ENCODE measurements at regions not wholly inside any gene's neighbourhood (a gene's known extent, or its start where the extent isn't known, plus 50 kb on each side); places are given as distances from the start of the nearest gene placed in this dataset.

- Histone ChIP-seq H3K4me1 (ENCODE audit: insufficient read depth, low read length) (no peaks in the 10 kb centered on the region), H3K4me3 (ENCODE audit: low read length) (no peak overlapping the region), H3K36me3 (ENCODE audit: insufficient read depth, low read length) (no peaks in the 10 kb centered on the region), H3K9me3 (ENCODE audit: control insufficient read depth in 1 of 2, insufficient read depth in 1 of 2, low read length in 2 of 2) (peaks cover 0 to 3% of the 10 kb centered on the region in 2 experiments), H3K27ac (ENCODE audit: low read depth in 1 of 2, low read length in 2 of 2) (no peak overlapping the region), H3K27me3 (ENCODE audit: control insufficient read depth in 1 of 2, insufficient read depth in 2 of 2, low read length in 2 of 2) (no peaks in the 10 kb centered on the region)
- Mint-ChIP-seq H3K36me3 (ENCODE audit: low read depth) (no peaks in the 10 kb centered on the region), H3K27me3 (no peaks in the 10 kb centered on the region), H3K27ac (no peak overlapping the region), H3K9me3 (no peaks in the 10 kb centered on the region), H3K4me1 (ENCODE audit: low read depth) (no peaks in the 10 kb centered on the region), H3K4me3 (no peak overlapping the region)
- intact Hi-C loops (cut with DNase I, micrococcal nuclease), result no loop called here
- DNase-seq, result no peak
- TF ChIP-seq CTCF (IDR thresholded peaks at IDR 0.05), result no peak
- POLR2A ChIA-PET, result no interaction called here
- CTCF ChIA-PET, result no interaction called here
- no peak for ATAC-seq (ENCODE audit: poor library complexity)
Measured at GRCh38 chr2:31735716-31736115, 155.0 kb upstream of the SRD5A2 start.

GRCh38 chr2:31729442-31730092 is 148.8 kb upstream of the SRD5A2 start:
- Mint-ChIP-seq H3K27ac (no peak overlapping the region), H3K36me3 (ENCODE audit: low read depth) (no peaks in the 10 kb centered on the region), H3K9me3 (peaks cover 2% of the 10 kb centered on the region), H3K27me3 (peaks cover 7% of the 10 kb centered on the region), H3K4me1 (ENCODE audit: low read depth) (no peaks in the 10 kb centered on the region), H3K4me3 (no peak overlapping the region)
- ATAC-seq (ENCODE audit: poor library complexity) (no peak), DNase-seq (no peak)
- CTCF ChIA-PET, result no interaction called here
- no peaks in the 10 kb centered on the region for H3K36me3 ChIP-seq (ENCODE audit: insufficient read depth, low read length)
- no peaks in the 10 kb centered on the region for H3K4me1 ChIP-seq (ENCODE audit: insufficient read depth, low read length)
- POLR2A ChIA-PET, result no interaction called here
- intact Hi-C loops (cut with DNase I, micrococcal nuclease), result no loop called here
- H3K4me3 ChIP-seq (ENCODE audit: low read length), result no peak overlapping the region
- H3K27me3 ChIP-seq (ENCODE audit: control insufficient read depth in 1 of 2, insufficient read depth in 2 of 2, low read length in 2 of 2), result no peaks in the 10 kb centered on the region
- no peak overlapping the region for H3K27ac ChIP-seq (ENCODE audit: low read depth in 1 of 2, low read length in 2 of 2)
- H3K9me3 ChIP-seq (ENCODE audit: control insufficient read depth in 1 of 2, insufficient read depth in 1 of 2, low read length in 2 of 2), result peaks cover 4 to 9% of the 10 kb centered on the region in 2 experiments
- no peak for TF ChIP-seq CTCF (IDR thresholded peaks at IDR 0.05)

GRCh38 chr2:31729065-31729439 is 148.3 kb upstream of the SRD5A2 start:
- POLR2A ChIA-PET, result no interaction called here
- Mint-ChIP-seq H3K9me3 (peaks cover 2% of the 10 kb centered on the region), H3K4me3 (no peak overlapping the region), H3K4me1 (ENCODE audit: low read depth) (no peaks in the 10 kb centered on the region), H3K36me3 (ENCODE audit: low read depth) (no peaks in the 10 kb centered on the region), H3K27ac (no peak overlapping the region), H3K27me3 (peaks cover 7% of the 10 kb centered on the region)
- H3K4me3 ChIP-seq (ENCODE audit: low read length), result no peak overlapping the region
- intact Hi-C loops (cut with DNase I, micrococcal nuclease), result no loop called here
- TF ChIP-seq CTCF (IDR thresholded peaks at IDR 0.05), result no peak
- no peaks in the 10 kb centered on the region for H3K36me3 ChIP-seq (ENCODE audit: insufficient read depth, low read length)
- ATAC-seq (ENCODE audit: poor library complexity), result no peak
- H3K4me1 ChIP-seq (ENCODE audit: insufficient read depth, low read length), result no peaks in the 10 kb centered on the region
- no peak overlapping the region for H3K27ac ChIP-seq (ENCODE audit: low read depth in 1 of 2, low read length in 2 of 2)
- peaks cover 4 to 9% of the 10 kb centered on the region in 2 experiments for H3K9me3 ChIP-seq (ENCODE audit: control insufficient read depth in 1 of 2, insufficient read depth in 1 of 2, low read length in 2 of 2)
- CTCF ChIA-PET, result no interaction called here
- no peak for DNase-seq
- no peaks in the 10 kb centered on the region for H3K27me3 ChIP-seq (ENCODE audit: control insufficient read depth in 1 of 2, insufficient read depth in 2 of 2, low read length in 2 of 2)

Data from CD4-positive, alpha-beta T cell (primary cell).